HG02885 (cell line): ENCODE measurements at regions not wholly inside any gene's neighbourhood (a gene's known extent, or its start where the extent isn't known, plus 50 kb on each side); places are given as distances from the start of the nearest gene placed in this dataset.

Source experiments
- ATAC-seq: cut with Tn5 transposase; IDR thresholded peaks from one replicate; pipeline ENCODE4 v1.9.1; 2021; ENCODE audit warnings: mild to moderate bottlenecking; ENCODE audit not compliant: unreplicated experiment, poor library complexity

- ATAC-seq, result no peak
Observed at GRCh38 chr4:18297684-18298083, 276.1 kb upstream of the LCORL start.

- ATAC-seq, result no peak
Observed at GRCh38 chr4:18296411-18296810, 274.9 kb upstream of the LCORL start.

- no peak for ATAC-seq
Observed at GRCh38 chr4:18294846-18295245, 273.3 kb upstream of the LCORL start.

- ATAC-seq, result no peak
Observed at GRCh38 chr4:18294021-18294420, 272.5 kb upstream of the LCORL start.

- ATAC-seq, result no peak
Observed at GRCh38 chr4:18292411-18292810, 270.9 kb upstream of the LCORL start.

GRCh38 chr4:18291981-18292380, 270.4 kb upstream of the LCORL start:
- no peak for ATAC-seq

- ATAC-seq, result no peak
Observed at GRCh38 chr4:18291256-18291655, 269.7 kb upstream of the LCORL start.

GRCh38 chr4:18285357-18285756, 263.8 kb upstream of the LCORL start:
- ATAC-seq, result no peak

GRCh38 chr4:18278244-18278643, 256.7 kb upstream of the LCORL start:
- ATAC-seq, result no peak

GRCh38 chr4:18262832-18263231, 241.3 kb upstream of the LCORL start:
- no peak for ATAC-seq

GRCh38 chr4:18252052-18252451, 230.5 kb upstream of the LCORL start:
- ATAC-seq, result no peak

- ATAC-seq, result no peak
Observed at GRCh38 chr4:18250564-18250963, 229.0 kb upstream of the LCORL start.

- no peak for ATAC-seq
Observed at GRCh38 chr4:18248611-18249010, 227.1 kb upstream of the LCORL start.

- no peak for ATAC-seq
Observed at GRCh38 chr4:18247189-18247588, 225.6 kb upstream of the LCORL start.

GRCh38 chr4:18242919-18243693, 221.6 kb upstream of the LCORL start:
- ATAC-seq, result no peak

- ATAC-seq, result no peak
Observed at GRCh38 chr4:18241727-18242126, 220.2 kb upstream of the LCORL start.

- ATAC-seq, result no peak
Observed at GRCh38 chr4:18234108-18234507, 212.6 kb upstream of the LCORL start.

- no peak for ATAC-seq
Observed at GRCh38 chr4:18231726-18232125, 210.2 kb upstream of the LCORL start.

GRCh38 chr4:18227880-18228279, 206.3 kb upstream of the LCORL start:
- ATAC-seq, result no peak

- no peak for ATAC-seq
Observed at GRCh38 chr4:18214411-18215055, 193.0 kb upstream of the LCORL start.

- no peak for ATAC-seq
Observed at GRCh38 chr4:18213576-18214198, 192.1 kb upstream of the LCORL start.

- ATAC-seq, result peak; percentile 54
Observed at GRCh38 chr4:18209448-18209847, 187.9 kb upstream of the LCORL start.
